ENCODE measurements at regions not wholly inside any gene's neighbourhood (a gene's known extent, or its start where the extent isn't known, plus 50 kb on each side); places are given as distances from the start of the nearest gene placed in this dataset.

DNA sequence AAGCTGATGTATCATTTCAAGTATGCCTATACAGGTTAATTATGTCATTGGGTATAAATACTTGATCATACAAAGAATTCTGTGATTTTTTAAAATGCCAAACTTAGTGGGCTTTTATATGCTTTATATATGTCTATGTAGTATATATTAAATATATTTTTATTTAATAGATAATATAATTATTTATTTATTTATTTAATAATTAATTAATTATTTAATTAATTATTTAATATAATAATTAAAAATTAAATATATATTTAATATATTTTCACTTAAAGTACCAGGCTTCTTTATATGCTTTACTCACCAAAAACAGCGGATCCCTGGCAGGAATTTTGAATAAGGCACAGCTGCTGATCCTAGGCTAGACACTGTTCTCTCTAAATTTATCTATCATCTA, 687.0 kb downstream of the VGLL3 start (continued):
- TF ChIP-seq, protein P1, sequence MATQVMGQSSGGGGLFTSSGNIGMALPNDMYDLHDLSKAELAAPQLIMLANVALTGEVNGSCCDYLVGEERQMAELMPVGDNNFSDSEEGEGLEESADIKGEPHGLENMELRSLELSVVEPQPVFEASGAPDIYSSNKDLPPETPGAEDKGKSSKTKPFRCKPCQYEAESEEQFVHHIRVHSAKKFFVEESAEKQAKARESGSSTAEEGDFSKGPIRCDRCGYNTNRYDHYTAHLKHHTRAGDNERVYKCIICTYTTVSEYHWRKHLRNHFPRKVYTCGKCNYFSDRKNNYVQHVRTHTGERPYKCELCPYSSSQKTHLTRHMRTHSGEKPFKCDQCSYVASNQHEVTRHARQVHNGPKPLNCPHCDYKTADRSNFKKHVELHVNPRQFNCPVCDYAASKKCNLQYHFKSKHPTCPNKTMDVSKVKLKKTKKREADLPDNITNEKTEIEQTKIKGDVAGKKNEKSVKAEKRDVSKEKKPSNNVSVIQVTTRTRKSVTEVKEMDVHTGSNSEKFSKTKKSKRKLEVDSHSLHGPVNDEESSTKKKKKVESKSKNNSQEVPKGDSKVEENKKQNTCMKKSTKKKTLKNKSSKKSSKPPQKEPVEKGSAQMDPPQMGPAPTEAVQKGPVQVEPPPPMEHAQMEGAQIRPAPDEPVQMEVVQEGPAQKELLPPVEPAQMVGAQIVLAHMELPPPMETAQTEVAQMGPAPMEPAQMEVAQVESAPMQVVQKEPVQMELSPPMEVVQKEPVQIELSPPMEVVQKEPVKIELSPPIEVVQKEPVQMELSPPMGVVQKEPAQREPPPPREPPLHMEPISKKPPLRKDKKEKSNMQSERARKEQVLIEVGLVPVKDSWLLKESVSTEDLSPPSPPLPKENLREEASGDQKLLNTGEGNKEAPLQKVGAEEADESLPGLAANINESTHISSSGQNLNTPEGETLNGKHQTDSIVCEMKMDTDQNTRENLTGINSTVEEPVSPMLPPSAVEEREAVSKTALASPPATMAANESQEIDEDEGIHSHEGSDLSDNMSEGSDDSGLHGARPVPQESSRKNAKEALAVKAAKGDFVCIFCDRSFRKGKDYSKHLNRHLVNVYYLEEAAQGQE (IDR thresholded peaks at IDR 0.05; ENCODE audit: low read depth, low read length): no peak

DNA sequence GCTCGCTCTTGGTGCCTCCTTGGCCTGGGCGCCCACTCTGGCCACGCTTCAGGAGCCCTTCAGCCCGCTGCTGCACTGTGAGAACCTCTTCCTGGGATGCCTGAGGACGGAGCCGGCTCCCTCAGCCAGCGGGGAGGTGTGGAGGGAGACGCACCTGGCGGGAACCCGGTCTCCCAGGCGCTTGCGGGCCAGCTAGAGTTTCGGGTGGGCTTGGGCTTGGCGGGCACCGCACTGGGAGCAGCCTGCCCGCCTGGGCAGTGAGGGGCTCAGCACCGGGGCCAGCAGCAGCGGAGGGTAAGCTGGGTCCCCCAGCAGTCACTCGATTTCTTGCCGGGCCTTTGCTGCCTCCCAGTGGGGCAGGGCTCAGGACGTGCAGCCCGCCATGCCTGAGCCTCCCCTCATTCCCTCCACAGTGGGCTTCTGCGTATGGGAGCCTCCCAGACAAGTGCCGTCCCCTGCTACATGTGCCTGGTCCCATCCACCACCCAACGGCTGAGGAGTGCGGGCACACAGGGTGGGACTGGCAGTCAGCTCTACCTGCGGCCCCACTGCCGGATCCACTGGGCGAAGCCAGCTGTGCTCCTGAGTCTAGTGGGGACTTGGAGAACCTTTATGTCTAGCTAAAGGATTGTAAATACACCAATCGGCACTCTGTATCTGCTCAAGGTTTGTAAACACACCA, 708.7 kb downstream of the VGLL3 start:
- ChIA-PET RAD21 (ENCODE audit: unreplicated experiment) (no interaction called here), CTCF (no interaction called here), POLR2A (no interaction called here), SMC1A (ENCODE audit: uncharacterized antibody, unreplicated experiment) (no interaction called here)
- Histone ChIP-seq H3K4me1 (ENCODE audit: control insufficient read depth, insufficient read depth, low read length) (no peaks in the 10 kb centered on the region), H3K79me2 (ENCODE audit: control insufficient read depth, insufficient read depth, low read length) (no peaks in the 10 kb centered on the region), H3K9me3 (replicated peaks; ENCODE audit: control insufficient read depth, insufficient read depth, low read length) (no peaks in the 10 kb centered on the region; the same call in 2 of the 3 replicates), H3K27me3 (replicated peaks in 1 of 2; ENCODE audit: control insufficient read depth in 2 of 2, insufficient read depth in 2 of 2, low read length in 1 of 2) (no peaks in the 10 kb centered on the region), H3K9ac (ENCODE audit: control insufficient read depth, insufficient read depth, low read length) (no peak overlapping the region), H3K4me2 (ENCODE audit: control insufficient read depth, insufficient read depth) (no peak overlapping the region), H4K20me1 (ENCODE audit: control insufficient read depth, insufficient read depth) (no peaks in the 10 kb centered on the region), H3K36me3 (ENCODE audit: control insufficient read depth in 2 of 2, insufficient read depth in 2 of 2, low read length in 1 of 2) (no peaks in the 10 kb centered on the region), H3K4me3 (no peak overlapping the region), H2AFZ (ENCODE audit: control insufficient read depth, low read depth, low read length) (no peak overlapping the region), H3K27ac (ENCODE audit: control insufficient read depth, insufficient read depth) (no peak overlapping the region)
- no peak for DNase-seq (ENCODE audit: low read depth, low spot score)
- no peak for ATAC-seq
- no peak for FAIRE-seq
- no TSS peak for BruUV-seq (replicated peaks)
- TF ChIP-seq BACH1 (IDR thresholded peaks at IDR 0.05; ENCODE audit: borderline replicate concordance) (no peak), PML (IDR thresholded peaks at IDR 0.05; ENCODE audit: low read length) (no peak), SRF (IDR thresholded peaks at IDR 0.05; ENCODE audit: low read depth in 2 of 2, low read length in 2 of 2) (no peak), DPF2 (IDR thresholded peaks at IDR 0.05) (no peak), SIX5 (IDR thresholded peaks at IDR 0.05; ENCODE audit: low read depth, low read length, severe bottlenecking) (no peak), CHD2 (IDR thresholded peaks at IDR 0.05; ENCODE audit: borderline replicate concordance, low read depth, low read length) (no peak), TCF12 (IDR thresholded peaks at IDR 0.05; ENCODE audit: low read depth, low read length) (no peak), TARDBP (IDR thresholded peaks at IDR 0.05; ENCODE audit: borderline replicate concordance) (no peak), EED (IDR thresholded peaks at IDR 0.05; ENCODE audit: low read depth) (no peak), ZNF217 (IDR thresholded peaks at IDR 0.05) (no peak), POLR2AphosphoS2 (IDR thresholded peaks at IDR 0.05; ENCODE audit: low read depth, low read length) (no peak), TCF3 (IDR thresholded peaks at IDR 0.05; ENCODE audit: borderline replicate concordance, insufficient read depth, low read depth, low read length) (no peak)
- TF ChIP-seq, protein P2, sequence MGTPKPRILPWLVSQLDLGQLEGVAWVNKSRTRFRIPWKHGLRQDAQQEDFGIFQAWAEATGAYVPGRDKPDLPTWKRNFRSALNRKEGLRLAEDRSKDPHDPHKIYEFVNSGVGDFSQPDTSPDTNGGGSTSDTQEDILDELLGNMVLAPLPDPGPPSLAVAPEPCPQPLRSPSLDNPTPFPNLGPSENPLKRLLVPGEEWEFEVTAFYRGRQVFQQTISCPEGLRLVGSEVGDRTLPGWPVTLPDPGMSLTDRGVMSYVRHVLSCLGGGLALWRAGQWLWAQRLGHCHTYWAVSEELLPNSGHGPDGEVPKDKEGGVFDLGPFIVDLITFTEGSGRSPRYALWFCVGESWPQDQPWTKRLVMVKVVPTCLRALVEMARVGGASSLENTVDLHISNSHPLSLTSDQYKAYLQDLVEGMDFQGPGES (IDR thresholded peaks at IDR 0.05): no peak
- TF ChIP-seq, protein P3, sequence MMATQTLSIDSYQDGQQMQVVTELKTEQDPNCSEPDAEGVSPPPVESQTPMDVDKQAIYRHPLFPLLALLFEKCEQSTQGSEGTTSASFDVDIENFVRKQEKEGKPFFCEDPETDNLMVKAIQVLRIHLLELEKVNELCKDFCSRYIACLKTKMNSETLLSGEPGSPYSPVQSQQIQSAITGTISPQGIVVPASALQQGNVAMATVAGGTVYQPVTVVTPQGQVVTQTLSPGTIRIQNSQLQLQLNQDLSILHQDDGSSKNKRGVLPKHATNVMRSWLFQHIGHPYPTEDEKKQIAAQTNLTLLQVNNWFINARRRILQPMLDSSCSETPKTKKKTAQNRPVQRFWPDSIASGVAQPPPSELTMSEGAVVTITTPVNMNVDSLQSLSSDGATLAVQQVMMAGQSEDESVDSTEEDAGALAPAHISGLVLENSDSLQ (IDR thresholded peaks at IDR 0.05): no peak
- TF ChIP-seq, protein P4, sequence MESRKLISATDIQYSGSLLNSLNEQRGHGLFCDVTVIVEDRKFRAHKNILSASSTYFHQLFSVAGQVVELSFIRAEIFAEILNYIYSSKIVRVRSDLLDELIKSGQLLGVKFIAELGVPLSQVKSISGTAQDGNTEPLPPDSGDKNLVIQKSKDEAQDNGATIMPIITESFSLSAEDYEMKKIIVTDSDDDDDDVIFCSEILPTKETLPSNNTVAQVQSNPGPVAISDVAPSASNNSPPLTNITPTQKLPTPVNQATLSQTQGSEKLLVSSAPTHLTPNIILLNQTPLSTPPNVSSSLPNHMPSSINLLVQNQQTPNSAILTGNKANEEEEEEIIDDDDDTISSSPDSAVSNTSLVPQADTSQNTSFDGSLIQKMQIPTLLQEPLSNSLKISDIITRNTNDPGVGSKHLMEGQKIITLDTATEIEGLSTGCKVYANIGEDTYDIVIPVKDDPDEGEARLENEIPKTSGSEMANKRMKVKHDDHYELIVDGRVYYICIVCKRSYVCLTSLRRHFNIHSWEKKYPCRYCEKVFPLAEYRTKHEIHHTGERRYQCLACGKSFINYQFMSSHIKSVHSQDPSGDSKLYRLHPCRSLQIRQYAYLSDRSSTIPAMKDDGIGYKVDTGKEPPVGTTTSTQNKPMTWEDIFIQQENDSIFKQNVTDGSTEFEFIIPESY (IDR thresholded peaks at IDR 0.05): no peak
- in situ Hi-C loops (cut with MboI): no loop called here
- WGBS (ENCODE audit: insufficient coverage, insufficient replicate concordance, low lambda C conversion rate, missing lambda C conversion rate): 45% methylated on average over 29 of the region's 30 CpGs
- intact Hi-C loops (cut with micrococcal nuclease; ENCODE audit: unreplicated experiment): no loop called here
